Lower lobe of right lung (tissue), 2 donors: ENCODE measurements at regions not wholly inside any gene's neighbourhood (a gene's known extent, or its start where the extent isn't known, plus 50 kb on each side); places are given as distances from the start of the nearest gene placed in this dataset.

ENCODE experiments used
- ATAC-seq, 2 donors: fragments of 200-7000 bp; cut with Tn5 transposase; one replicate each; pipeline ENCODE4 v1.9.1; 2020 to 2022; ENCODE audit warnings: mild to moderate bottlenecking in 2 of 2, moderate library complexity in 2 of 2
- DNase-seq: peaks from one replicate; pipeline ENCODE4 v3.0.0-alpha.2; 2020
- H3K27ac ChIP-seq: fragments of 200-600 bp; one replicate; pipeline ENCODE4 v1.8.0; 2022
- H3K27me3 ChIP-seq: fragments of 200-600 bp; one replicate; pipeline ENCODE4 v1.8.0; 2022; ENCODE audit warnings: low read depth
- H3K36me3 ChIP-seq: fragments of 200-600 bp; one replicate; pipeline ENCODE4 v1.8.0; 2022; ENCODE audit warnings: mild to moderate bottlenecking
- H3K4me1 ChIP-seq: fragments of 200-600 bp; one replicate; pipeline ENCODE4 v1.8.0; 2022
- H3K4me3 ChIP-seq: fragments of 200-600 bp; one replicate; pipeline ENCODE4 v1.8.0; 2022; ENCODE audit warnings: mild to moderate bottlenecking
- H3K9me3 ChIP-seq: fragments of 200-600 bp; one replicate; pipeline ENCODE4 v1.8.0; 2022
- CTCF ChIP-seq: fragments of 200-600 bp; IDR thresholded peaks from one replicate; pipeline ENCODE4 v1.8.0; 2022; ENCODE audit warnings: antibody characterized with exemption, mild to moderate bottlenecking
- intact Hi-C: fragments of 100-400 bp; cut with DNase I; formaldehyde crosslinking; loops from one replicate; pipeline ENCODE4 v1.11.0; 2022
- donor health status: DM: no; HTN: yes; CAD: no; lungs with severe emphysema.

- H3K27ac ChIP-seq, result no peak overlapping the region
- H3K36me3 ChIP-seq, result no peaks in the 10 kb centered on the region
- no peaks in the 10 kb centered on the region for H3K4me1 ChIP-seq
- no peaks in the 10 kb centered on the region for H3K9me3 ChIP-seq
- intact Hi-C loops, result no loop called here
- DNase-seq, result no peak
- no peaks in the 10 kb centered on the region for H3K27me3 ChIP-seq
- no peak for TF ChIP-seq CTCF
- ATAC-seq, result no peak
- no peak overlapping the region for H3K4me3 ChIP-seq
Measured at GRCh38 chr10:106508950-106509349, 655.6 kb downstream of the SORCS1 start.

- no peak for TF ChIP-seq CTCF
- H3K27me3 ChIP-seq, result no peaks in the 10 kb centered on the region
- no peaks in the 10 kb centered on the region for H3K4me1 ChIP-seq
- no peak overlapping the region for H3K27ac ChIP-seq
- no peaks in the 10 kb centered on the region for H3K36me3 ChIP-seq
- no peak overlapping the region for H3K4me3 ChIP-seq
- no peaks in the 10 kb centered on the region for H3K9me3 ChIP-seq
- ATAC-seq, result no peak
- intact Hi-C loops, result no loop called here
- DNase-seq, result no peak
Measured at GRCh38 chr10:106506526-106507283, 657.8 kb downstream of the SORCS1 start.

GRCh38 chr10:106504536-106504935 is 660.0 kb downstream of the SORCS1 start:
- H3K27me3 ChIP-seq, result no peaks in the 10 kb centered on the region
- H3K9me3 ChIP-seq, result no peaks in the 10 kb centered on the region
- no peak overlapping the region for H3K4me3 ChIP-seq
- ATAC-seq (no peak), DNase-seq (no peak)
- TF ChIP-seq CTCF, result no peak
- no peak overlapping the region for H3K27ac ChIP-seq
- H3K4me1 ChIP-seq, result no peaks in the 10 kb centered on the region
- no peaks in the 10 kb centered on the region for H3K36me3 ChIP-seq
- intact Hi-C loops, result no loop called here

- Histone ChIP-seq H3K4me1 (no peaks in the 10 kb centered on the region), H3K4me3 (no peak overlapping the region), H3K36me3 (no peaks in the 10 kb centered on the region), H3K27me3 (no peaks in the 10 kb centered on the region), H3K9me3 (no peaks in the 10 kb centered on the region), H3K27ac (no peak overlapping the region)
- no peak for TF ChIP-seq CTCF
- ATAC-seq (no peak), DNase-seq (no peak)
- intact Hi-C loops, result no loop called here
Measured at GRCh38 chr10:106502641-106503040, 661.9 kb downstream of the SORCS1 start.

GRCh38 chr10:106500925-106501525 is 663.5 kb downstream of the SORCS1 start:
- TF ChIP-seq CTCF, result no peak
- intact Hi-C loops, result no loop called here
- Histone ChIP-seq H3K27ac (no peak overlapping the region), H3K36me3 (no peaks in the 10 kb centered on the region), H3K4me1 (no peaks in the 10 kb centered on the region), H3K27me3 (no peaks in the 10 kb centered on the region), H3K9me3 (no peaks in the 10 kb centered on the region), H3K4me3 (no peak overlapping the region)
- ATAC-seq, result no peak
- no peak for DNase-seq
